B cell (primary cell): ENCODE measurements at regions not wholly inside any gene's neighbourhood (a gene's known extent, or its start where the extent isn't known, plus 50 kb on each side); places are given as distances from the start of the nearest gene placed in this dataset.

Experiments
- ATAC-seq: fragments of 200-7000 bp; cut with Tn5 transposase; one replicate; pipeline ENCODE4 v1.10.0; 2021; ENCODE audit warnings: low read depth, mild to moderate bottlenecking, moderate number of reproducible peaks, moderate library complexity
- CTCF ChIA-PET: fragments of 350-600 bp; sonication (Branson Sonifier 250); formaldehyde crosslinking; loops from one replicate; lab custom pipeline; 2021; ENCODE audit warnings: antibody characterized with exemption, inconsistent platforms; lab: Charles Lee
- POLR2A ChIA-PET: fragments of 350-600 bp; sonication (Branson Sonifier 250); formaldehyde crosslinking; loops from one replicate; lab custom pipeline; 2021; ENCODE audit warnings: antibody characterized with exemption; lab: Charles Lee
- DNase-seq: peaks from one replicate; pipeline ENCODE4 v3.0.0; 2013
- H2AFZ ChIP-seq: 2 replicates; pipeline ENCODE4 v1.6.1; 2012; ENCODE audit warnings: mild to moderate bottlenecking, low read depth, low read length; ENCODE audit not compliant: insufficient read depth, poor library complexity, severe bottlenecking
- H3K27ac ChIP-seq, 2 donors: 1 replicate in 1 of 2; 2 replicates in 1 of 2; pipeline ENCODE4 v1.5.1; 2012 to 2013; ENCODE audit warnings: low read length in 2 of 2, mild to moderate bottlenecking in 2 of 2, moderate library complexity in 1 of 2
- H3K27me3 ChIP-seq, 4 experiments: fragments of 200-600 bp in 1 of 4; sonication (generic) in 1 of 4; replicated peaks in 1 of 4; 1 replicate in 2 of 4; 2 replicates in 2 of 4; pipeline versions ENCODE4 v1.6.1 to v1.7.0; 2013 to 2016; ENCODE audit warnings: low read length in 3 of 4, mild to moderate bottlenecking in 2 of 4, mixed read lengths in 1 of 4, moderate library complexity in 1 of 4; ENCODE audit not compliant: insufficient read depth in 4 of 4, control insufficient read depth in 3 of 4; ENCODE audit errors: control extremely low read depth in 1 of 4
- H3K36me3 ChIP-seq, 2 experiments: replicated peaks in 1 of 2; 1 replicate in 1 of 2; 2 replicates in 1 of 2; pipeline versions ENCODE4 v1.6.1 to v1.7.1; 2013; ENCODE audit warnings: low read length in 1 of 2; ENCODE audit not compliant: insufficient read depth in 2 of 2, control insufficient read depth in 1 of 2; ENCODE audit errors: control extremely low read depth in 1 of 2, extremely low read depth in 1 of 2
- H3K4me1 ChIP-seq, 2 donors: fragments of 200-600 bp in 1 of 2; sonication (generic) in 1 of 2; 1 replicate in 1 of 2; 2 replicates in 1 of 2; pipeline versions ENCODE4 v1.5.1 to v1.6.1; 2013 to 2017; ENCODE audit warnings: low read length in 2 of 2; ENCODE audit not compliant: control insufficient read depth in 2 of 2, insufficient read depth in 2 of 2
- H3K4me2 ChIP-seq: replicated peaks from 2 replicates; pipeline ENCODE3; 2012; ENCODE audit warnings: mild to moderate bottlenecking, low read depth, low read length; ENCODE audit not compliant: poor library complexity, severe bottlenecking
- H3K4me3 ChIP-seq, 5 experiments: fragments of 200-600 bp in 1 of 5; sonication (generic) in 1 of 5; 1 replicate in 3 of 5; 2 replicates in 2 of 5; pipeline versions ENCODE4 v1.5.1 to v1.7.0; 2011 to 2016; ENCODE audit warnings: low read length in 4 of 5, mild to moderate bottlenecking in 4 of 5, low read depth in 2 of 5, control low read depth in 1 of 5, moderate library complexity in 1 of 5; ENCODE audit not compliant: insufficient read depth in 1 of 5; ENCODE audit errors: control extremely low read depth in 1 of 5, extremely low read depth in 1 of 5
- H3K79me2 ChIP-seq: fragments of 200-600 bp; sonication (generic); one replicate; pipeline ENCODE4 v1.6.0; 2016; ENCODE audit warnings: low read length; ENCODE audit not compliant: control insufficient read depth, insufficient read depth
- H3K9ac ChIP-seq: fragments of 200-600 bp; sonication (generic); 2 replicates; pipeline ENCODE4 v1.6.1; 2017; ENCODE audit warnings: mild to moderate bottlenecking, low read length, moderate library complexity
- H3K9me3 ChIP-seq, 3 donors: one replicate each; pipeline versions ENCODE4 v1.6.1 to v1.7.1; 2013; ENCODE audit warnings: low read length in 2 of 3; ENCODE audit not compliant: control insufficient read depth in 2 of 3, insufficient read depth in 1 of 3; ENCODE audit errors: control extremely low read depth in 1 of 3
- H4K20me1 ChIP-seq: 2 replicates; pipeline ENCODE4 v1.6.0; 2012; ENCODE audit warnings: mild to moderate bottlenecking, low read length; ENCODE audit not compliant: insufficient read depth, control insufficient read depth, poor library complexity, severe bottlenecking
- H3K27ac Mint-ChIP-seq: one replicate; pipeline ENCODE4 v1.8.0; 2021; ENCODE audit warnings: mixed read lengths
- H3K27me3 Mint-ChIP-seq: one replicate; pipeline ENCODE4 v1.8.0; 2021; ENCODE audit warnings: mixed read lengths
- H3K4me1 Mint-ChIP-seq: one replicate; pipeline ENCODE4 v1.8.0; 2021; ENCODE audit warnings: mixed read lengths
- H3K4me3 Mint-ChIP-seq: one replicate; pipeline ENCODE4 v1.8.0; 2021; ENCODE audit warnings: mixed read lengths
- H3K9me3 Mint-ChIP-seq: one replicate; pipeline ENCODE4 v1.8.0; 2022; ENCODE audit warnings: mixed read lengths; ENCODE audit not compliant: insufficient read depth
- CTCF ChIP-seq: fragments of 200-600 bp; IDR thresholded peaks from one replicate; pipeline ENCODE4 v1.8.0; 2022; ENCODE audit warnings: antibody characterized with exemption, mild to moderate bottlenecking
- EZH2 ChIP-seq: IDR thresholded peaks from 2 replicates; pipeline ENCODE4 v1.6.1; 2012; ENCODE audit warnings: borderline replicate concordance, low read depth, mild to moderate bottlenecking, moderate library complexity, low read length; ENCODE audit not compliant: insufficient read depth, poor library complexity, severe bottlenecking
- WGBS: methylation state at CpG from one replicate; pipeline ENCODE4 v1.1.5; 2013; ENCODE audit warnings: missing lambda C conversion rate; ENCODE audit not compliant: insufficient coverage; 5-methylcytosine and 5-hydroxymethylcytosine counted together
- intact Hi-C: fragments of 100-400 bp; cut with micrococcal nuclease; formaldehyde crosslinking; loops from one replicate; pipeline ENCODE4 v1.10.0; 2022

- Histone ChIP-seq H3K9me3 (no peaks in the 10 kb centered on the region), H4K20me1 (no peaks in the 10 kb centered on the region), H3K9ac (no peak overlapping the region), H3K79me2 (no peaks in the 10 kb centered on the region), H3K4me2 (no peak overlapping the region), H2AFZ (no peak overlapping the region), H3K27me3 (no peaks in the 10 kb centered on the region), H3K4me1 (no peaks in the 10 kb centered on the region), H3K4me3 (no peak overlapping the region), H3K36me3 (no peaks in the 10 kb centered on the region), H3K27ac (no peak overlapping the region)
- ATAC-seq: no peak
- TF ChIP-seq CTCF: no peak
- no peak for TF ChIP-seq EZH2
- ChIA-PET CTCF (interaction anchor here (0.9 kb wide), 1 partner anchor 12 kb away, joined by 3 read pairs; no protein-coding TSS in a partner anchor), POLR2A (no interaction called here)
- intact Hi-C loops: no loop called here
- no peak for DNase-seq
- no peaks in the 10 kb centered on the region for H3K9me3 Mint-ChIP-seq
- no CpG with 5 or more reads among the region's 3 CpGs for WGBS
- H3K4me3 Mint-ChIP-seq: no peak overlapping the region
- peaks cover 5% of the 10 kb centered on the region for H3K4me1 Mint-ChIP-seq
- no peak overlapping the region for H3K27ac Mint-ChIP-seq
- H3K27me3 Mint-ChIP-seq: no peaks in the 10 kb centered on the region
Observed at GRCh38 chr17:27203241-27203640, 90.7 kb upstream of the WSB1 start.

- H3K9me3 Mint-ChIP-seq: no peaks in the 10 kb centered on the region
- TF ChIP-seq EZH2 (no peak), CTCF (peak; percentile 22)
- ATAC-seq (peak; percentile 65), DNase-seq (peak; percentile 43)
- Histone ChIP-seq H3K27me3 (no peaks in the 10 kb centered on the region), H3K36me3 (no peaks in the 10 kb centered on the region), H3K4me3 (no peak overlapping the region), H3K9ac (no peak overlapping the region), H3K9me3 (no peaks in the 10 kb centered on the region), H2AFZ (no peak overlapping the region), H3K4me2 (no peak overlapping the region), H3K4me1 (no peaks in the 10 kb centered on the region), H3K79me2 (no peaks in the 10 kb centered on the region), H3K27ac (no peak overlapping the region), H4K20me1 (no peaks in the 10 kb centered on the region)
- WGBS: 50% methylated on average over 1 of the region's 4 CpGs
- no peaks in the 10 kb centered on the region for H3K27me3 Mint-ChIP-seq
- intact Hi-C loops: no loop called here
- peaks cover 5% of the 10 kb centered on the region for H3K4me1 Mint-ChIP-seq
- no peak overlapping the region for H3K4me3 Mint-ChIP-seq
- H3K27ac Mint-ChIP-seq: no peak overlapping the region
- POLR2A ChIA-PET: interaction anchor here (0.6 kb wide), 2 partner anchors 29 to 112 kb away, joined by 3 read pairs; no protein-coding TSS in a partner anchor
- CTCF ChIA-PET: interaction anchor here (0.8 to 2.7 kb wide), 12 partner anchors 9 to 448 kb away, joined by 3 to 30 read pairs (median 4); no protein-coding TSS in a partner anchor
Observed at GRCh38 chr17:27206447-27206846, 87.5 kb upstream of the WSB1 start.
